ENCODE measurements at regions not wholly inside any gene's neighbourhood (a gene's known extent, or its start where the extent isn't known, plus 50 kb on each side); places are given as distances from the start of the nearest gene placed in this dataset.
A peak's percentile ranks its signal among the peaks of the same experiment; 100 is the strongest.
"Not testable (repeated sequence)": the region's sequence is repeated elsewhere in the genome, so short reads cannot be mapped to it uniquely, and the experiment has no call there.

GRCh38 chrX:89581868-89582267, 339.8 kb upstream of the TGIF2LX start:
- H3K4me3 ChIP-seq (replicated peaks in 1 of 3; ENCODE audit: insufficient read depth in 1 of 3, low read depth in 2 of 3, low read length in 3 of 3); H3K9ac ChIP-seq (ENCODE audit: insufficient read depth, low read depth, low read length); H3K36me3 ChIP-seq (replicated peaks in 1 of 2; ENCODE audit: control insufficient read depth in 1 of 2, insufficient read depth in 2 of 2, low read length in 2 of 2); H3K79me2 ChIP-seq (ENCODE audit: insufficient read depth, low read length); FAIRE-seq; CTCF ChIA-PET (ENCODE audit: low intra/inter-chr PET ratio, low total read pairs); H3K4me2 ChIP-seq (ENCODE audit: low read depth, low read length); POLR2A ChIA-PET; H3K27ac ChIP-seq (ENCODE audit: extremely low read length, insufficient read depth, low read length); H3K27me3 ChIP-seq (ENCODE audit: control insufficient read depth in 1 of 2, insufficient read depth in 2 of 2, low read length in 2 of 2); H4K20me1 ChIP-seq (ENCODE audit: insufficient read depth, low read length); in situ Hi-C loops (cut with HindIII; ENCODE audit: extremely low pct_ligation_motif_present, low pct_unique_long_range_greater_than_20kb); intact Hi-C loops (cut with micrococcal nuclease; ENCODE audit: unreplicated experiment); H3K4me1 ChIP-seq (ENCODE audit: insufficient read depth, low read length); BruUV-seq (replicated peaks); H2AFZ ChIP-seq (ENCODE audit: low read length); H3K9me3 ChIP-seq (ENCODE audit: low read length); DNase-seq (ENCODE audit: low spot score): not testable (repeated sequence)
- ATAC-seq: 0 out of 3 replicates have a peak, but pooled peaks have one; percentile 39
- 18% methylated on average over 4 of the region's 4 CpGs for WGBS (ENCODE audit: low lambda C conversion rate)
- TF ChIP-seq CTCF (CRISPR knock-in tag; IDR thresholded peaks at IDR 0.05): 0 out of 2 replicates have a peak, but pooled peaks have one; percentile 5
- 0 out of 2 replicates have a peak, but pooled peaks have one; percentile 11 for TF ChIP-seq STAG1 (CRISPR knock-in tag; IDR thresholded peaks at IDR 0.05)

- H3K27ac ChIP-seq (ENCODE audit: extremely low read length, insufficient read depth, low read length); H3K79me2 ChIP-seq (ENCODE audit: insufficient read depth, low read length); H3K4me2 ChIP-seq (ENCODE audit: low read depth, low read length); in situ Hi-C loops (cut with HindIII; ENCODE audit: extremely low pct_ligation_motif_present, low pct_unique_long_range_greater_than_20kb); H2AFZ ChIP-seq (ENCODE audit: low read length); intact Hi-C loops (cut with micrococcal nuclease; ENCODE audit: unreplicated experiment); CTCF ChIA-PET (ENCODE audit: low intra/inter-chr PET ratio, low total read pairs); DNase-seq (ENCODE audit: low spot score); H4K20me1 ChIP-seq (ENCODE audit: insufficient read depth, low read length); H3K9ac ChIP-seq (ENCODE audit: insufficient read depth, low read depth, low read length); H3K9me3 ChIP-seq (ENCODE audit: low read length); POLR2A ChIA-PET; H3K27me3 ChIP-seq (ENCODE audit: control insufficient read depth in 1 of 2, insufficient read depth in 2 of 2, low read length in 2 of 2); BruUV-seq (replicated peaks); H3K4me1 ChIP-seq (ENCODE audit: insufficient read depth, low read length); ATAC-seq; H3K36me3 ChIP-seq (replicated peaks in 1 of 2; ENCODE audit: control insufficient read depth in 1 of 2, insufficient read depth in 2 of 2, low read length in 2 of 2); H3K4me3 ChIP-seq (replicated peaks in 1 of 3; ENCODE audit: insufficient read depth in 1 of 3, low read depth in 2 of 3, low read length in 3 of 3); FAIRE-seq: not testable (repeated sequence)
- 60% methylated on average over 1 of the region's 2 CpGs for WGBS (ENCODE audit: low lambda C conversion rate)
These were observed 289.9 kb upstream of the TGIF2LX start for GRCh38 chrX:89631858-89632257.
